22Rv1 (cell line): ENCODE measurements at regions not wholly inside any gene's neighbourhood (a gene's known extent, or its start where the extent isn't known, plus 50 kb on each side); places are given as distances from the start of the nearest gene placed in this dataset.

Source experiments
- CTCF ChIP-seq: fragments of 450-650 bp; IDR thresholded peaks from 2 replicates; pipeline ENCODE4 v1.5.1; 2017; ENCODE audit warnings: mild to moderate bottlenecking
- ZFX ChIP-seq: fragments of 450-650 bp; IDR thresholded peaks from 2 replicates; pipeline ENCODE4 v1.6.1; 2017; ENCODE audit warnings: antibody characterized with exemption, borderline replicate concordance

DNA sequence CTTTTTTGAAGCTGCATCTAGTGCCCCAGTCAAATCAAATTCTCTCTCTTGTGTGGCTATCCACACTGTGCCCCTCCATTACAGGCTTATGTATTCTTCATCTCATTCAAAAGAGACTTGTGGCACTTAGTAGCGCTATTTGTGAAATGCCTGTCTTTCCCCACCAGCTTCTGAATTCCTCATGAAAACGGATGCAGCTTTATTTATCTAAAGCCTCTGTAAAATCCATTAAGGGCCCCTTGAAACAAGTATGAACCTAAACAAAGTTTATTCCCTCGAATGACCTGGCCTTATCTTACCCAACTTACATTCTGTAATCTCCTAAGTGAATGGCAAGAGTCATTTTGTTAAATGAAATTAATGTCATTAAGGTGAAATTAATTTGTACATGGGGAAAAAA is 417.4 kb upstream of the PIK3C3 start:
- TF ChIP-seq ZFX (no peak), CTCF (no peak)
